ENCODE measurements at regions not wholly inside any gene's neighbourhood (a gene's known extent, or its start where the extent isn't known, plus 50 kb on each side); places are given as distances from the start of the nearest gene placed in this dataset.

GRCh38 chr14:103243764-103244737 lies 90.0 kb upstream of the EIF5 start:
- no peak for TF ChIP-seq ELK1 (IDR thresholded peaks at IDR 0.05; ENCODE audit: borderline replicate concordance, low read depth, low read length)
- TF ChIP-seq RAD21 (IDR thresholded peaks at IDR 0.05; ENCODE audit: low read length), result no peak
- TF ChIP-seq RFX5 (IDR thresholded peaks at IDR 0.05; ENCODE audit: low read depth, low read length), result no peak
- TF ChIP-seq MXI1 (IDR thresholded peaks at IDR 0.05; ENCODE audit: borderline replicate concordance, low read depth, low read length), result no peak
- no peak for TF ChIP-seq FOS (IDR thresholded peaks at IDR 0.05; ENCODE audit: low read depth, low read length)
- TF ChIP-seq CTCF (conservative IDR thresholded peaks at IDR 0.05; ENCODE audit: low read depth, low read length), result no peak
